ENCODE measurements at regions not wholly inside any gene's neighbourhood (a gene's known extent, or its start where the extent isn't known, plus 50 kb on each side); places are given as distances from the start of the nearest gene placed in this dataset.

GRCh38 chr13:63389756-63390155, 1974.1 kb upstream of the PCDH20 start:
- no peak overlapping the region for H3K27ac ChIP-seq
- no peaks in the 10 kb centered on the region for H3K9me3 ChIP-seq
- no peak overlapping the region for H3K4me3 ChIP-seq
- intact Hi-C loops (cut with DNase I), result no loop called here
- H3K27me3 ChIP-seq (replicated peaks; ENCODE audit: insufficient read depth), result no peaks in the 10 kb centered on the region
- no peaks in the 10 kb centered on the region for H3K36me3 ChIP-seq
- 100% methylated on average over 1 of the region's 1 CpG for WGBS
- DNase-seq (ENCODE audit: low spot score), result no peak
- TF ChIP-seq CTCF (IDR thresholded peaks at IDR 0.05) (no peak), POLR2AphosphoS5 (IDR thresholded peaks at IDR 0.05) (no peak), POLR2A (IDR thresholded peaks at IDR 0.05) (no peak)
- no peaks in the 10 kb centered on the region for H3K4me1 ChIP-seq (replicated peaks)

- no peaks in the 10 kb centered on the region for H3K27me3 ChIP-seq (replicated peaks; ENCODE audit: insufficient read depth)
- H3K27ac ChIP-seq, result no peak overlapping the region
- intact Hi-C loops (cut with DNase I), result no loop called here
- H3K9me3 ChIP-seq, result no peaks in the 10 kb centered on the region
- no peaks in the 10 kb centered on the region for H3K36me3 ChIP-seq
- H3K4me3 ChIP-seq, result no peak overlapping the region
- no peaks in the 10 kb centered on the region for H3K4me1 ChIP-seq (replicated peaks)
- WGBS, result 79% methylated on average over 2 of the region's 2 CpGs
- no peak for DNase-seq (ENCODE audit: low spot score)
- TF ChIP-seq POLR2A (IDR thresholded peaks at IDR 0.05), result no peak
- TF ChIP-seq CTCF (IDR thresholded peaks at IDR 0.05), result no peak
- TF ChIP-seq POLR2AphosphoS5 (IDR thresholded peaks at IDR 0.05), result no peak
Measured at GRCh38 chr13:63381078-63381859, 1965.6 kb upstream of the PCDH20 start.

DNA sequence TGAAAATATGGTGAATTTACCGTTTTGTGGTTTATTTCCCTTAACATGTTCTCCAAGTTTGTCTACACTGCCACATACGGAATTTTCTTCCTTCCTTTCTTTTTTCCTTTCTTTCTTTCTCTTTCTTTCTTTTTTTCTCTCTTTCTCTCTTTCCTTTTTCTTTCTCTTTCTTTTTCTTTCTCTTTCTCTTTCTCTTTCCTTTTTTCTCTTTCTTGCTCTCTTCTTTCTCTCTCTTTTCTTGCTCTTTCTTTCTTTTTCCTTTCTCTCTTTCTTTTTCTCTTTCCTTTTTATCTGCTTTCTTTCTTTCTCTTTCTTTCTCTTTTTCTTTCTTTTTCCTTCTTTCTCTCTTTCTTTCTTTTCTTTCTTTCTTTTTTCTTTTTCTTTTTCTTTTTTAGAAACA, 1962.3 kb upstream of the PCDH20 start:
- intact Hi-C loops (cut with DNase I), result no loop called here
- Histone ChIP-seq H3K9me3 (no peaks in the 10 kb centered on the region), H3K27ac (no peak overlapping the region), H3K27me3 (replicated peaks; ENCODE audit: insufficient read depth) (no peaks in the 10 kb centered on the region), H3K36me3 (no peaks in the 10 kb centered on the region), H3K4me1 (replicated peaks) (no peaks in the 10 kb centered on the region), H3K4me3 (no peak overlapping the region)
- no peak for TF ChIP-seq POLR2A (IDR thresholded peaks at IDR 0.05)
- no peak for TF ChIP-seq POLR2AphosphoS5 (IDR thresholded peaks at IDR 0.05)
- TF ChIP-seq CTCF (IDR thresholded peaks at IDR 0.05), result no peak
- no peak for DNase-seq (ENCODE audit: low spot score)
- 90% methylated on average over 2 of the region's 2 CpGs for WGBS

- intact Hi-C loops (cut with DNase I), result no loop called here
- Histone ChIP-seq H3K36me3 (no peaks in the 10 kb centered on the region), H3K9me3 (no peaks in the 10 kb centered on the region), H3K27me3 (replicated peaks; ENCODE audit: insufficient read depth) (no peaks in the 10 kb centered on the region), H3K4me3 (no peak overlapping the region), H3K27ac (no peak overlapping the region), H3K4me1 (replicated peaks) (no peaks in the 10 kb centered on the region)
- 31% methylated on average over 1 of the region's 1 CpG for WGBS
- TF ChIP-seq POLR2A (IDR thresholded peaks at IDR 0.05) (no peak), POLR2AphosphoS5 (IDR thresholded peaks at IDR 0.05) (no peak), CTCF (IDR thresholded peaks at IDR 0.05) (no peak)
- DNase-seq (ENCODE audit: low spot score), result no peak
Measured at GRCh38 chr13:63370101-63370500, 1954.5 kb upstream of the PCDH20 start.

DNA sequence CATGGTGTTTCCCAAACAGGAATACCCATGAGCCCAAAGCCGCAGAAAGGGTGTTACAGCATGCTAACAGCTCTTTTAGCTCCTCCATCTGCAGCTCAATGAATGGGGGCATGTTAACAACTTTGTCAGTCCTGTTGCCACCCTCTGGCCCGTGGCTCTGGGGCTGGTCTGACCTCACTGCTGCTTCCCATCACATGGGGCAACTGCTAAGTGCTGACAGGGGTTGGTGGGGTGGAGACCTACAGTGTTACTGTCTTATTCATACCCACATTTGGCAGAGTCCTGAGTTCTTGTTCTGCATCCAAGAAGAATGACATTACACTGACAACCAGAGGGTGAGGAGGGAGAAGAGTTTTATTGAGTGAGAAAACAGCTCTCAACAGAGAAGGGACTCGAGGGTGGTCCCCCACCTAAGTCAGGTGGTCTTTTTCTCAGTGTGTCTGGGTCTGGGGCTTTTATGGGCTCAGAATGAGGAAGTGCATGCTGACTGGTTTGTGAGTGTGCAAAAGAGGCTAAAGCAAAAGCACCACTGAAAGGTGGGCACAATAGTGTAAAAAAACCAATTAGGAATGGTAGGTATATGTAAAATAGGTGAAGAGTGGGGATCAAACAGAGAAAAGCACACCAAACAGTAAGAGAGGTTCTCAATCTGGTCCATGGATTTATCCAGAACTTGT, 1952.0 kb upstream of the PCDH20 start:
- Histone ChIP-seq H3K4me1 (replicated peaks) (no peaks in the 10 kb centered on the region), H3K27me3 (replicated peaks; ENCODE audit: insufficient read depth) (no peaks in the 10 kb centered on the region), H3K9me3 (no peaks in the 10 kb centered on the region), H3K4me3 (no peak overlapping the region), H3K36me3 (no peaks in the 10 kb centered on the region), H3K27ac (no peak overlapping the region)
- 74% methylated on average over 3 of the region's 3 CpGs for WGBS
- intact Hi-C loops (cut with DNase I), result no loop called here
- TF ChIP-seq POLR2AphosphoS5 (IDR thresholded peaks at IDR 0.05), result no peak
- no peak for DNase-seq (ENCODE audit: low spot score)

Data from prostate gland (tissue), 2 donors.